Coronary artery (tissue), 2 donors: ENCODE measurements at regions not wholly inside any gene's neighbourhood (a gene's known extent, or its start where the extent isn't known, plus 50 kb on each side); places are given as distances from the start of the nearest gene placed in this dataset.
"Not testable (repeated sequence)": the region's sequence is repeated elsewhere in the genome, so short reads cannot be mapped to it uniquely, and the experiment has no call there.

Experiments
- DNase-seq: peaks from one replicate; pipeline ENCODE4 v3.0.0-alpha.2; 2017; ENCODE audit warnings: low spot score
- H3K27ac ChIP-seq, 2 donors: fragments of 200-600 bp; sonication (generic); one replicate each; pipeline ENCODE4 v1.5.1; 2016 to 2019
- H3K4me3 ChIP-seq: fragments of 200-600 bp; sonication (generic); 2 replicates; pipeline ENCODE4 v1.5.1; 2016; ENCODE audit warnings: mild to moderate bottlenecking, moderate library complexity
- TF ChIP-seq, protein P1 (sequence below): fragments of 200-600 bp; sonication (generic); IDR thresholded peaks from one replicate; pipeline ENCODE4 v1.5.1; 2019; ENCODE audit warnings: antibody characterized with exemption

DNA sequence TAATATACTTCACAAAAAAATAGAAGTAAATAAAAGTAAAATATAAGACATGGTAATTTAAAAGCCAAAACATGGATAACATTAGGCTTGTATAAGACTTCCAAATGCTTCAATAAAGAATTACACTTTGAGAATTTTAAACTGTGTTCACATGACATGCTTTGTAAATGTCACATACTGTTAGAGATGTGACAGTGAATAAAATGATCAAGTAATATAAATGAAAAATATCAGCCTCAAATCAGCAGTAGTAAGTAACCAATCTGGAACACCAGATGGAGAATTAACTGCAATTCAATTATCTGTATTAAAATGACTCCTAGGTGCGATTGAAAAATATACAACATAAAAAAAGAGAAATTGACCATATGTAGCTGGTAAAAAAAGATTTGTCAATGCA, 1260.8 kb downstream of the BRINP3 start:
- Histone ChIP-seq H3K4me3 (no peak overlapping the region), H3K27ac (no peak overlapping the region)
- TF ChIP-seq, protein P1, sequence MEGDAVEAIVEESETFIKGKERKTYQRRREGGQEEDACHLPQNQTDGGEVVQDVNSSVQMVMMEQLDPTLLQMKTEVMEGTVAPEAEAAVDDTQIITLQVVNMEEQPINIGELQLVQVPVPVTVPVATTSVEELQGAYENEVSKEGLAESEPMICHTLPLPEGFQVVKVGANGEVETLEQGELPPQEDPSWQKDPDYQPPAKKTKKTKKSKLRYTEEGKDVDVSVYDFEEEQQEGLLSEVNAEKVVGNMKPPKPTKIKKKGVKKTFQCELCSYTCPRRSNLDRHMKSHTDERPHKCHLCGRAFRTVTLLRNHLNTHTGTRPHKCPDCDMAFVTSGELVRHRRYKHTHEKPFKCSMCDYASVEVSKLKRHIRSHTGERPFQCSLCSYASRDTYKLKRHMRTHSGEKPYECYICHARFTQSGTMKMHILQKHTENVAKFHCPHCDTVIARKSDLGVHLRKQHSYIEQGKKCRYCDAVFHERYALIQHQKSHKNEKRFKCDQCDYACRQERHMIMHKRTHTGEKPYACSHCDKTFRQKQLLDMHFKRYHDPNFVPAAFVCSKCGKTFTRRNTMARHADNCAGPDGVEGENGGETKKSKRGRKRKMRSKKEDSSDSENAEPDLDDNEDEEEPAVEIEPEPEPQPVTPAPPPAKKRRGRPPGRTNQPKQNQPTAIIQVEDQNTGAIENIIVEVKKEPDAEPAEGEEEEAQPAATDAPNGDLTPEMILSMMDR = no peak
- no peak for DNase-seq

DNA sequence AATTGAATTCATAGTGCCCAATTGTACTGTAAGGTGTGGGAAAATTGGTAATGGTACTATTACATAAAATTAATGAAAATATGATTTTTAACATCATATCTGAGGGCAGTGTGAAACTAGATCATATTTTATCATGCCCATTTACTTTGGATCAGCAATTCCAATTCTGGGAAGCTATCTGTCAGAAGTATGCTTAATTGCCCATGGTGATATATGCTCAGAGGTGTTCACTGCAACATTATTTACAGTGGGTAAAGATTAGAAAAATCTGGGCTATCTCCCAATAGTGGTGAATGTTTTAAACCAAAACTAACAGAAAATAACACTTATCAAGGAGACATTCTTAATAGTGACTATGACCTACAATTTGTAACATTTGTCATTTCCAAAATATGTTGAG, 1260.0 kb downstream of the BRINP3 start:
- TF ChIP-seq, protein P1 = no peak
- H3K27ac ChIP-seq = no peak overlapping the region
- H3K4me3 ChIP-seq = no peak overlapping the region
- DNase-seq = no peak

DNA sequence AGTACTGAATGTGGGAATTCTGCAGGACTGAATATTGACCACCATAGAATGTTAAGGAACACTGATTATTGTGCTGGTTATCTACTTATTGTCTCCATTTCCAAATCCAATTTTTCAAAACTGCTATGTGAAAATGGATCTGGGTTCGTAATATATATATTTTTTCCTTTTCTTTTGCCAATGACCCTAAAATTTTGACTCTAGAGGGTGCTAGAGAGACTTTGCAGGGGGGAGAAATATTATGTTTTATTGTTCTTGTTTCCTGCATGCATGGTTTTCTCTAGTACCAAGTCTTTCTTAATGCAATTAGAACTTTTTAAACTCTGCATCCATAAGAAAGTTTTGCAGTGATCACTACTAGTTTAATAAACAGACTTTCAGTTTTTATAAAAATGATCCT, 1256.9 kb downstream of the BRINP3 start:
- DNase-seq = no peak
- TF ChIP-seq, protein P1 = no peak
- Histone ChIP-seq H3K27ac (no peak overlapping the region), H3K4me3 (no peak overlapping the region)

DNA sequence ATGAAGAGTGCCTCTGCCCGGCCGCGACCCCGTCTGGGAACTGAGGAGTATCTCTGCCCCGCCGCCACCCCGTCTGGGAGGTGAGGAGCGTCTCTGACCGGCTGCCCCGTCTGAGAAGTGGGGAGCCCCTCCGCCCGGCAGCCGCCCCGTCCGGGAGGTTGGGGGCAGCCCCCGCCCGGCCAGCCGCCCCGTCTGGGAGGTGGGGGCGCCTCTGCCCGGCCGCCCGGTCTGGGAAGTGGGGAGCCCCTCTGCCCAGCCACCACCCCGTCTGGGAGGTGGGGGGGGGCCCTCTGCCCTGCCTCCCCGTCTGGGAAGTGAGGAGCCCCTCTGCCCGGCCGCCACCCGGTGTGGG, 1251.9 kb downstream of the BRINP3 start:
- not testable (repeated sequence) for DNase-seq, H3K27ac ChIP-seq, H3K4me3 ChIP-seq

DNA sequence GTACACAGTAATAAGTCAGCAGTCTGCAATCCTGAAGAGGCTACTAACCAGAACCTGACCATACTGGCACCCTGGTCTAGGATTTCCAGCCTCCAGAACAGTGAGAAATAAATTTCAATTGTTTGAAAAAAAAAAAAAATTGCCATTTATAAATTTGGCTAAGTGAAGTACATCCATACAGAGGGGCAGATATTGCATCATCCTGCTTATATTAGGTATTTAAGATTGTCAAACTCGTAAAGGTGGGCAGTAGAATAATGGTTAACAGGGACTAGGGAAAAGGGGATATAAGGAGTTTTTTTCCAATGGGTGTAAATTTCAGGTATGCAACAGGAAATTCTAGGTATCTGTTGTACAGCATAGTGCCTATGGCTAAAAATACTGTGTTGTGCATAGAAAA, 1250.9 kb downstream of the BRINP3 start:
- no peak for DNase-seq
- Histone ChIP-seq H3K4me3 (no peak overlapping the region), H3K27ac (no peak overlapping the region)
- TF ChIP-seq, protein P1 = no peak

DNA sequence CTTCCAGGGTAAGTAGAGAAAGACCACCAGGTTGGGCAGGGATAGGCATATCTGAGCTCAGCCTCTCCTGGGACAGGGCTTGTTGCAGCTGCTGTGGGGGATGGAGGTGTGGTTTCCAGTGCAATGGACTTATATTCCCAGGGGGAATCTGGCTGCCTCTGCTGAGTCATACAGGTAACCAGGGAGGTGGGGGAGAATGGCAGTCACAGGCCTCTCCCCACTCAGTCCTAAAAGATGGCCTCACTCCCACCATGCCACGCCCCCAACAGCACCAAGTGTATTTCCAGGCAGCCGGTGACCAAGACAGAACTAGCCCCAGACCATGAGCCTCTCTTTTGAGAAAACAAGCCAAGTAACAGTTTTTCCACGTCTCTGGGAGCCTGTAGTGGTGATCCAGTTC, 1240.7 kb downstream of the BRINP3 start:
- no peak overlapping the region for H3K27ac ChIP-seq
- H3K4me3 ChIP-seq = no peak overlapping the region
- DNase-seq = no peak
- TF ChIP-seq, protein P1 = no peak

DNA sequence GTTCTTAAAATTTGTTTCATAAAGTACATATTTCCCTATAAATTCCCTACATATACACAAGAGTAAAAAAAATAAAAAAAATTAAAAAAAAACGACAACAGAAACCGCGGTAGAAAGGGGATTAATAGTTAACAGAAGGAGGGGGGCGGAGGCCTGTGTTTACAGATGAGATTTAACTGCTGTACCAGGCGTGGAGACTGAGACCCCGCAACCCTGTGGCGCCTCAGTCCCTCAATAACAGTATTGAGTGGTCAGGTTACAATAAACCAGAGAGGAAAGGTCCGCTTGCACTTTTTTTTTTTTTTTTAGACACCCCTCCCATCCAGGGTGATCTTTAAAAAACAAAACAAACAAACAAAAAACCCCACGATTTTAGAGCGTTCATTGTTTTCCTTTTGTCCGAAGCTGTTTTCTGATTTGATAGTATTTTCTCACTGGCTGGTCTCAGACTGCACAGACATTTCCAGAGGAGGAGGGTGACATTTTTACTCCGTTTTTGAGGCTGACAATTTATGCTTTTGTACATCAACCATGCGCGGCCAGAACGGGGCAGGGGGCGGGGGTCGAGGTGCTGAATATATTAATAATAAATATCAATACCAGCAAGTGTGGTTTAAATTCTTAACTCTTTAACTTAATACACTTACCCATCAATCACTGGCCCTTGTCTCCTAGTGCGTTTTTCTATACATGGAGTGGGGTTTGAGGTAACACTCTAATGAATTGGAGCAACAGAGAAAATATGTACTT, 1223.9 kb downstream of the BRINP3 start:
- TF ChIP-seq, protein P1 = no peak
- H3K27ac ChIP-seq = no peak overlapping the region
- DNase-seq = no peak
- H3K4me3 ChIP-seq = no peak overlapping the region

DNA sequence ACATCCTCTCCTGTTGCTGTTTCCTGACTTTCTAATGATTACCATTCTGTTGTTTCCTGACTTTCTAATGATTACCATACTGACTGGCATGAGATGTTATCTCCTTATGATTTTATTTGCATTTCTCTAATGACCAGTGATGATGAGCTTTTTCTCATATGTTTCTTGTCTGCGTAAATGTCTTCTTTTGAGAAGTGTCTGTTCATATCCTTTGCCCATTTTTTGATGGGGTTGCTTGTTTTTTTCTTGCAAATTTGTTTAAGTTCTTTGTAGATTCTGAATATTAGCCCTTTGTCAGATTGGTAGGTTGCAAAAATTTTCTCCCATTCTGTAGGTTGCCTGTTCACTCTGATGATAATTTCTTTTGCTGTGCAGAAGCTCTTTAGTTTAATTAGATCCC, 1216.5 kb downstream of the BRINP3 start:
- not testable (repeated sequence) for DNase-seq, H3K27ac ChIP-seq, H3K4me3 ChIP-seq
